Iris pigment epithelial cell (primary cell): ENCODE measurements at regions not wholly inside any gene's neighbourhood (a gene's known extent, or its start where the extent isn't known, plus 50 kb on each side); places are given as distances from the start of the nearest gene placed in this dataset.

Source experiments
- DNase-seq: peaks from one replicate; pipeline ENCODE4 v3.0.0-alpha.2; 2011; ENCODE audit warnings: low read depth

- DNase-seq = no peak
Observed at GRCh38 chr15:89421219-89421618, 75.2 kb downstream of the RHCG start.

DNA sequence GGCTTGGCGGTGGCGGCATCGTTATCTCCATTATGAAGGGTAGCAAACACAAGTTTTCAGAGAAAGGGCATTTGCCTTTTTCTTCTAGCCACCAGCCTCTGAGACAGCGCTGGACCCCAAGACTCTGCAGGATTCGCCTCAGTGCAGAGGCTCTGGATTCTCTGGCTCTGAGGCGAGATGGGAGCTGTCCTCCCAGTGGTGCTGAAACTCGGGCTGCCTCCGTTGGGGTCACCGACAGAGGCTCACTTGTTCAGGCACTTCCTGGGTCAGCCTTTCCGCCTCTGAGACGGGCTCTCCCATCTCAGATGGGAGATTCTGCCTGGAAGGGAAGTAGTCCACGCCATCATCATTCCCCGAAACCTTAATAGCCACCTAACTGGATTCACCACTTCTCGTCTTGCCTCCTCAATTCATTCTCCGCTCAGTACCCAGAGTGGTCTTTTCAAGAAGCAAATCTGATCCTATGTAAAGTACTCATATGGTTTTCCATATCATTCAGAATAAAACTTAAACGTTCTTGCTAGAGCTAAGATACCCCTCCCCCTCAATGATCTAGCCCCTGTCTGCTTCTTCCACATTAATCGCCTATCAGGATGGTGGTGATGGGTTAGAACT, 76.9 kb downstream of the RHCG start:
- DNase-seq = peak; percentile 28

DNA sequence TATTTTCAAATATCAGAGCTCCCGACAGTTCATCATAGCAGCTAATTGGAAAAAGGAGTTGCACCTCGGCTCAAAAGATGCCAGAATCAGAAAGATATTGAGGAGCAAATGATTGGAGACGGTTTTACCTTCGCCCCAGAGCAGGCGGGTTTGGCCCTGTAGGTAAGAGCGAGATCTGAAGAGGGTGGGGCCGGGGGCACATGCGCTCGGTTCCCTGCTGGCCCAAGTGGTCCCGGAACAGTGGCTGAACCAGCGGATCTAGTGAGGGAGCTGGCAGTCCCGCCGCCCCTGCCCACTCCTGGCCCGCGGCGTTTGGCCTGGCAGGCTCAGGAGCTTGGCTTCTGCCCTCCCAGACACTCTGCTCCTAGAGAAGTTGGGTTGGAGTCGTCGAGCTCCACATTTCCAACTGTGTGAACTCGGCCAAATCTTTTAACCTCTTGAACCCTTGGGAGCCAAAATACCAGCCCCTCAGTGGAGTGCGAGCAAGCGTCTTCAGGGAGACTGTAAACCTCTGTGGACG, 79.1 kb downstream of the RHCG start:
- no peak for DNase-seq

DNA sequence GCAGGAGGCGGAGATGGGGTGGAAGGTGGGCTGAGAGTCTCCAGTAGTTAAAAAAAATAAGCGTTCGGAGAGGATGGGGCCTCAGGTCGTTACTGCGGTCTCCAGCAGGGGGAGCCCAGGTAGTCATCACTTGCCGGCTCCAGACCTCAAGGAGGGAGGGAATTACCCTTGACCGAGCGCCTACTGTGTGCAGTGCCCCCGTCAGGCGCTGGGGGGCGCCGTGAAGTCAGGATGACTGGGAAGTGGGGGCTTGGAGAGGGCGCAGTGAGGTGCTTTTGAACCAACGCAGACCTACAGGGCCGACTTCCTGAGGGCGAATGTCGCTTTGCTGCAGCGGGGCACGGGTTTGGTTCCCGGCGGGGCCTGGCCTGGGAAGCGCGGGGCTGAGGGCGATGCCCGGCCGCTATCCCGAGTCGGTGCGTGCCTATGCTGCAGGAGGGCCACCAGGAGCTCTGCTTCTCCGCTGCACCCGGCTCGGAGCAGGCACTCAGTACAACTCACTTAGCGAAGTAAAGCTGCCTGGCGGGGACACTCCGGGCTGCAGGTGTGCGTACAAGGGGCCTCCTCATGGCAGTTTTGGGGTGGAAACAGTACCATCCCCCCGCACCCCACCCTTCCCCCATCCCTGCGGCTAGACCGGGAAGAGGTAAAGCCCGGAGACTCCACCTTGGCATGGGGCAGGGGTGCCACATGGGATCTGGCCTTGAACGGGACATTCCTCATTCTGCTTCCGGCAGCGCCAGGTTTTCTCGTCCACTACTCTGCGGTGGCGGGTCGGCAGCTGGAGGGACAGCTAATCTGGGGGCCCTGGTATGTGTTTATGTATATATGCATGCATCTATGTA, 79.8 kb downstream of the RHCG start:
- DNase-seq = peak; percentile 66

- DNase-seq = no peak
Observed at GRCh38 chr15:89414571-89414970, 79.9 kb upstream of the POLG start.

GRCh38 chr15:89413877-89414276, 79.3 kb upstream of the POLG start:
- DNase-seq = no peak

DNA sequence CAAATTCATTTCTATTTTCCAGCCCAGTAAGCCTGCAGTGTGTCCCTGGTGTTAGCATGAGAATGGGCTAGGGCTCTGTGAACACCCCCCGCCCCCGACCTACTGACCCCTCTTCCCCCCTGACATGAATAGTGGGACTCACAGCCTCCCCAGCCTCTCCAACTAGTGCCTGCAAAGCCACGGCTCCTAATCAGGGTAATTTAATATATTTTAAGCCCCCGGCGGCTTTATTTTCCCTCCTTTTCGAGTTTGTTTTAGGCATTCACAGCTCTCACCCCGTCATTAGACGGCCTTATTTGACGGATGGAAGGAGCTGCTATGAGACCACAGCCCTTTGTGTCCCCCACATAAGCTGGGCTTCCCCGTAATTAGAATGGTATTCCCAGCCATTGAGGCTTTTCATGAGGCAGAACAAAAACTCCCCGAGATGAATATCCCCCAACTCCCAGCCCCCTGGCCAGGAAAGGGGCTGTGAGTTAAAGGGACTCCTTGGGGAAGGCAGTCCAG, 78.3 kb upstream of the POLG start:
- DNase-seq = no peak

DNA sequence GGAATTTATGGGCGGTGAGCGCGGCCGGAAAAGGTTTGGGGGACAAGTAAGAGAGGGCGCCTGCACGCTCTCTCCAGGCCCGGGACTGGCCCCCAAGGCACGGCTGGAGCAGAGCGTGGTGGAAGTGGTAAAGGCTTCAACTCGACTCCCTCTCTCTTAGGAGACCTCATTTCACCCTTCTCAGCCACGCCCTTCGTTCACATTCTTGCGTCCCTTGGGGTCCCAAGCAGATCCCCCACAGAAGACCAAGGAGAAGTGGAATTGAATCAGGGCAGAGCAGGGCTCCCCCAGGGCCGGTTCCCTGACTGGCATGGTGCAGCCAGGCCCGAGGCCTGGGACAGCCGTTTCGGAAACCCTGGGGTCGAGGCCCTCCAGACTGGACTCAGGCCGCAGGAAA, 75.4 kb upstream of the POLG start:
- no peak for DNase-seq

DNA sequence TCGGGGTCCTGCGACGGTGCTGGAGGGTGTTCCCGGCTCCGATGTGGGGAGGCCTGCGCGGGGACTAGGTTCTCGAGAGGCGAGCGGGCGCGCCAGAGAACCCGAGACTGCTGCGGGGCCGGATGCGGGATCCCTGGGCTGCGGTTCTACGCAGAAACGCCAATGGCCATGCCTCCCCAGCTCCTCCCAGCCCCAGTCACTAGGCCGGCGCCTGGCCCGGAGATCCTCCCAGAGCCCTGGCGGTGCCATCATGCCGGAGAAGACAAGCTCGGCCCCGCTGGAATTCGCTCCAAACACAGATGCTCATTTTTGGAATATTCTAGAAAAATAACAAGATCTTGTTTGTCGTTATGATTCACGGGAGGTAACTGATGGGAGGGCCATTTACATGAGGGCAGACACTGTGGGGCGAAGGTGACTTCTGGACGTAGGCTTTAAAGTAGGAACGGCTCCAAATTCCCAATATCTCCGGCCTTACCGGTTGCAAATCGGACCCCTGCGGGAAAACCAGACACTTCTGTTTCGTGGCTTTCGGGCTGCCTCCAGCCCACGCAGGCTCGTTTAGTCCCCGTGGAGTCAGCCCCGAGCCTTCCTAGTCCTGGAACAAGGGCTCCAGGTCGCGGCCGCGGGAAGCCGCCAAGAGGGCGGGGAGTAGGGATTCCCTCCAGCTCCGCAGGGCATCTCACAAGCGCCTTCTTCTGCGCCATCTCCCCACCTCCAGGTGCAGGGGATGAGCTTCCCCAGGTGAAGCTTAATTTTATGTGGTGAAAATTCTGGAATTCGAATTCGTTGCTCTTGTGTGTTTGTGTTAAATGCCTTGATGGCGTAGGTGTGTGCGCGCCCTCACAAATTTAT, 74.8 kb upstream of the POLG start:
- no peak for DNase-seq

DNA sequence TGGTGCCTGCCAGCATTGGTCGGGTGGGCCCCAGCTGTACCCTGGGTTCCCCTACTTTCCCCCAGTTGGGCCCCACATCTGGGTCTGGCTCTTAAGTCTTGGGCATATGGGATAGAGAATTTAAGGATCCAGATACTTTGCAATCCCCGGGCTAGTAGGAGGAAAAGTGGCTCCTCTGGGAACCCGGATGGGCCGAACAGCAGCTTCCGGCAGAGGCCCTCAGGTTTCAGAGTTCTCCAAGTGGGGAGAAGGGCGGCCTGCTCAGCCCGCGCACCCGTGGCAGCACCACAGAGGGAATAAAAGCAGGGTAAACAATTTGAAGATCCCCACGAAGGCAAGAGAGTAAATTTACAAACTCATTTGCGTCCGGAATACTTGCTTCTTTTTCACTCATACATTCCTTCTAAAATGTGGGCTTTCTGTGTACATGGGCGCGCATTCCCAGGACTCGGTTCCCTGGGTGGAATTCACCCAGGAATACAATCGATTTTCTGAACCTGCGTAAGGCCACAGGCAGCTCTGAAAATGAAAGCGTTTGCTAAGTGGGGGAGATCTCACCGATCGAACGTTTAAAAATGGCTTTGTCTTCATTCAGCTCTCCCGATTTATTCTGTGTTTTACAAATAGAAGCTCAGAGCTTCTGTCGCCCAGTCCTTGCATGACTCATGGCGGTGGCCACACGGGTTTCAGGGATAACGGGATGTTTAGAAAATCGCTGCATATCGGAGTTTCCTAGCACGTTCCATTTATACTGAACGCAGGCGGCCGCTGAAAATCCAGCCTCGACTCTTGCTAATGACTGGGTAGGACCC, 74.0 kb upstream of the POLG start:
- DNase-seq = peak; percentile 4

- no peak for DNase-seq
Observed at GRCh38 chr15:89406940-89407607, 72.5 kb upstream of the POLG start.

DNA sequence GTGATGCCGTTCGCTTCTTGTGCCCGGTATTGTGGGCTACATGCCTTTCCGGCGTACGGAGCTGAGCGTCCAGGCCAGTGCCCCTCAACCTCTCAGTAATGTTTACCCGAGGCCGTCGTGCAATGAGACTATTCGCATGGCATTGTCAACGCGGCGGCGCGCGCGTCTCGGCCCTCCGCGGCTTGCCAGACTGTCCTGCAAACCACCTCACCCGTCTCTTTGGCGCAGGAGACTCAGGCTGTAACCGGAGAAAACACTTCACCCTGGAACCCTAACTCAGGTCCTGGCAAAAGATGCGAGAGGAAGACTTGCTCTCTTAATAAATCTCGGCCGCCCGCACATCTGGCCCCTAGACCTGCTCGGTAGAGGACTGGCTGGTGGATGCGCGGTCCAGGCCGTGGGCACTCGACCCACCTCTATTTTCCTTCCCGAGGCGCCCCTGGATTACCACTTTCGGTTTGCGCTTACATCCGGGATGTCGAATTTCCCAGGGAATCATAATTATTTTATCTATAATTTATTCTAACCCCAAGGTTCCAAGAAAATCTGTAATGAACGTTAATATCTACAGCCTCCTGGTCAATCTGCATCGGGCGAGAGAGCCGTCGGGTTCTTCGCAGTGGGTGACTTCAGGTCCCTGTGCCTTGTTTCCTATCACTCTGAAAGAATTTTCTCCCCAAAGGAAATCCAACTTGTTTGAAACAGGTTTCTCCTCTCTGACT, 71.8 kb upstream of the POLG start:
- DNase-seq = no peak

DNA sequence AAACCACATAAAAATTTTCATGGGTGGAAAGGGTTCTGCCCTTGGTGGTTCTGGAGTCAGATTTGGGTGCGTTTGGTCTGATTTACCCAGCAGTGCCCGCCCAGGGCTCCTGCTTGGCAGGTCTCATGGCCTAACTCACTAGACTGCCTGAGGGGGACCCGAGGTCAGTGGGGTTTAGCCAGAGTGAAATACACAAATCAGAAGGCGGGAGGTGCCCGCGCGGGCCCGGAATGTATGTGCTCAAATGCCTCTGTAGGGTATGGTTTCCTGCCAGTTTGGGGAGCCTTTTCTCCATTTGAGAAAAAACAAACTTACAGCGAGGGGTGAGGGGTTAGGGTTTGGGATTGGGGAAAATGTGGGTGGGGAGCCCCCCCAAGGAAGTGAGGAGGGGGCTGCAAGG, 70.9 kb upstream of the POLG start:
- DNase-seq = no peak

DNA sequence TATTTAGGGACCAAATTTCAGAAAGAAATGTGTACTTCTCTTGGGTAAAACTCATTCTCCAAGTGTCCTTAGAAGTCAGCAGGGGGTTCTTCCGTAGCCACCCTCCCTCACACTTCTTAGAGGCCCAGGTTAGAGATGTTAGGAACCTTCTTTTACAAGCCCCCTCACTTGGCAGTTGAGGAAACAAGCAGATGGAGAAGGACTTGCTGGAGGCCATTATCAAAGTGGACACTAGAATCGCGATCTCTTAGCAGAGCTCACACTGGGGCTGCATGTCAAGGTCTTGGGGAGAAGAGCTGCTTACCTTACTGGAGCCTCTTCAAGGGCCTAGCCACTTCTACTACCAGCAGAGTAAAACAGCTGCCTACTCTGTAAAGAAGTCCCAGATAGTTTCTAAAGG, 69.4 kb upstream of the POLG start:
- DNase-seq = no peak

DNA sequence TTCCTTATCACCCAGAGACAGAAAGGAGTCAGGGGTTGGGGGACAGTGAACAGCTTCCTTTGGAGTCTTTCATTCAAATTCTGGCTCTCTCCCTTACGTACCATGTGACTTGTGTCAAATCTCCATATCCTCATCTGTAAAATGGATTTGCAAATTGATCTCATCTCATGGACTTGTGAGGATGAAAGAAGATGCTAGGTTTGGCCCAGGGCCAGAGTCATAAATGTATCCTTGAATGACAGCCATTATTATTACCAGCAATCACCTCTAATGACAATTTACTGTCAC, 67.8 kb upstream of the POLG start:
- DNase-seq = no peak

DNA sequence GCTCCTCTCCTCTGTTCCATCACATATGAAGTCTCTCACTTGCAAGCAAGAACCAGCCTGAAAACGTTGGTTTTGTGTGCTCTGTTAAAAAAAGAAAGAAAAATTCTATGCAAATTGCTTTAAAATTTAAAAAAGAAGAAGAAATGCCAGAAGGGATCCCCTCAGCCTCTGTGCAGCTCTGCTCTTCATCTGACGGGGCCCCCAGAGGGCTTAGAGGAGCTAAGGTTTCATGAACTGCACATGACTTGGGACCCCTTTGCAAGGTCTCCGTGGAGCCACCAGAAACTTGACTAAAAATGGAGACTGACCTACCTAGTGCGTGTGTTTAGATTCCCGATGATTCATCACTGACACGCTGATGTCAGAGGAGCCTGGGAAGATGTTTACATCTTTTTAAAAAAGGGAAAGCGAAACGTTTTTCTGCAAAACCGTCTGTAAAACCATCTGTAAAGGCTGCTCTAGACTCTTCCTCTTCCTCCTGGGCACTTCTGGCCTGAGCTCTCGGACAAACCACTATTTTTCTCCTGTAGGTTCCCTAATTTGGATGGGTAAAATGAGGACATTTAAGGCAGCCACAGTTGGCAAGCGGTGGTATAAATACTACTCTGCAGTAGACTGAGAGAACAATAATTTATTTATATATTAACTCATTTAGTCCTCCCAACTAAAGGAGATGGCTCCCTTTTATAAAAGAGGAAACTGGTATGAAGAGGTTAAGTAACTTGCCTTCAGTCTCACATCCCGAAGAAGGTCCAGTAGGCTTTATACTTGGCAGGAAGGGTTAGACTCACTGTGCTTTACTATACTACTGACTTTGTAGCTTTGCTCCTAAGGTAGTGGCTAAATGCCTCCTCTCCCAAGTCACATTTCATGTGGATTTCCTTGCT, 67.2 kb upstream of the POLG start:
- peak; percentile 82 for DNase-seq

- no peak for DNase-seq
Observed at GRCh38 chr15:89400782-89401545, 66.3 kb upstream of the POLG start.

DNA sequence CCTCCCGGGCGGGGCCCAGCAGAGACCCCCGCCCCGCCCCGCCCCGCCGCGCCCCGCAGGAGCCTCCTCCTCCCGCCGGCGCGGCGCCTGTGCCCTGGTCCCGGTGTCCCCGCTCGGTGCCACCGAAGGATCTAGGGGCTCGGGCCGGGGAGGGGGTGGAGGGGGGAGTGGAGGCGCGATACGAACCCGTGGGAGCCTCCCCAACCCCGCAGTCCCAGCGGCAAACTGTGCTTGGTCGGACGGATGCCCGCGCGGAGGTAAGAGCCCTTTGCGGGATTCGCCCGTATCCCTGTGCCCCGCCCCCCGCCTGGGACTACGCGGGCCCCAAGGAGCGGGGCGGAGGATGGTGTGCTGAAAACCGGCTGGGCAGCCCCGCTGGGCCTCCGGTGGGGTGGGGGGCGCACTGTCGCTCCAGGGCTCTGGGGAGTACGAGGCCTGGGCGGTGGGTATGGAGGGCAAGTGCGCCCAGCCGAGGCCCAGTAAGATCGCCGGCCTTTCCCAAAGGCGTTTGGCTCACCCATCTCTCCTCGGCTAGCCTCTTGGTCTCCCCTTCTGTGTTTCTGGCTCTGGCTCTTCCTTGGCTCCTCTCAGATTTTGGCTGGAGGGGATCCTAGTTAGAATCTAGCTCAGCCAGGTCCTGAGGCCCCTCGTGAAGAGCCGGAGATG, 65.6 kb upstream of the POLG start:
- no peak for DNase-seq
